ENCODE measurements at regions not wholly inside any gene's neighbourhood (a gene's known extent, or its start where the extent isn't known, plus 50 kb on each side); places are given as distances from the start of the nearest gene placed in this dataset.

DNA sequence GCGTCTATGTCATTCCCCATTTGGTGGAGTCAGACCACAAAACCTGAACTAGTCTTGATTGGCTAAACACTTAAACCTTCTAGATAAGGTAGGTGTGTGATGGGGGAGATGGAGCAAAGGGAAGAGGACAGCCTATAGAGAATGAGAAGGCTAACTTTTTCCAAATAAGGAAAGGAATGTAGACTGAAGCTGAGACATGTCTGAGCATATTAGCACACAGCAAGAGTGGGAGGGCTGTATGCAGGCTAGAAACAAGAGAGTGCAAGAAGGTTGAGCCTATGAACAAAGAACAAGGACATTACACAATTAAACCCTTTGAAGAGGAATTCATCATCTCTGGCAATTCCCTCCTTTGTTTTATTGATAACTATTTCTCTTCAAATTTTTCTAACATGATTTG is 89.2 kb upstream of the OLFM3 start:
- no peak for TF ChIP-seq CTCF (IDR thresholded peaks at IDR 0.05; ENCODE audit: low read length)
- TF ChIP-seq EZH2 (optimal IDR thresholded peaks at IDR 0.05; ENCODE audit: low read depth, low read length): no peak

All from MM.1S (cell line).